H1 (cell line): ENCODE measurements at regions not wholly inside any gene's neighbourhood (a gene's known extent, or its start where the extent isn't known, plus 50 kb on each side); places are given as distances from the start of the nearest gene placed in this dataset.
A peak's percentile ranks its signal among the peaks of the same experiment; 100 is the strongest.

Experiments used
- CTCF ChIA-PET: fragments of 300-600 bp; sonication (Branson Sonifier 250); formaldehyde crosslinking; loops from one replicate; lab custom pipeline; 2021; ENCODE audit not compliant: partially characterized antibody; lab: Charles Lee
- POLR2A ChIA-PET: fragments of 300-600 bp; sonication (Branson Sonifier 250); formaldehyde crosslinking; loops from one replicate; lab custom pipeline; 2021; ENCODE audit warnings: inconsistent platforms; ENCODE audit not compliant: partially characterized antibody; lab: Charles Lee
- DNase-seq, 2 experiments: peaks; one replicate each; pipeline versions ENCODE4 v3.0.0 to v3.0.0-alpha.2; 2010 to 2022; ENCODE audit warnings: low spot score in 2 of 2, low read depth in 1 of 2, mixed read lengths in 1 of 2
- FAIRE-seq: peaks from 2 replicates; lab custom pipeline; 2011; peaks lifted over from hg19 to GRCh38; lab: Jason Lieb, UNC
- H2AFZ ChIP-seq: 2 replicates; pipeline ENCODE4 v1.8.1; 2012; ENCODE audit warnings: low read length, inconsistent platforms
- H2AK5ac ChIP-seq: 2 replicates; pipeline ENCODE4 v1.6.1; 2013; ENCODE audit warnings: low read depth, low read length
- H2BK120ac ChIP-seq: replicated peaks from 2 replicates; pipeline ENCODE3; 2013; ENCODE audit warnings: low read depth, low read length, inconsistent platforms
- H2BK12ac ChIP-seq: 2 replicates; pipeline ENCODE4 v1.6.1; 2013; ENCODE audit warnings: low read depth, low read length
- H2BK15ac ChIP-seq: 2 replicates; pipeline ENCODE4 v1.6.1; 2013; ENCODE audit warnings: low read length
- H2BK20ac ChIP-seq: 2 replicates; pipeline ENCODE4 v1.6.1; 2013; ENCODE audit warnings: low read length
- H2BK5ac ChIP-seq: 2 replicates; pipeline ENCODE4 v1.6.1; 2013; ENCODE audit warnings: low read depth, low read length
- H3K14ac ChIP-seq: 2 replicates; pipeline ENCODE4 v1.6.1; 2013; ENCODE audit warnings: inconsistent platforms; ENCODE audit not compliant: insufficient read length
- H3K18ac ChIP-seq: 2 replicates; pipeline ENCODE4 v1.6.1; 2013; ENCODE audit warnings: low read length; ENCODE audit errors: extremely low read depth
- H3K23ac ChIP-seq: 2 replicates; pipeline ENCODE4 v1.6.1; 2013; ENCODE audit warnings: inconsistent platforms; ENCODE audit not compliant: insufficient read length
- H3K23me2 ChIP-seq: 2 replicates; pipeline ENCODE4 v1.6.1; 2013; ENCODE audit warnings: low read depth, low read length
- H3K27ac ChIP-seq: 2 replicates; pipeline ENCODE4 v1.6.1; 2011; ENCODE audit warnings: low read depth, low read length, inconsistent platforms
- H3K27me3 ChIP-seq, 4 experiments: replicated peaks in 1 of 4; 1 replicate in 1 of 4; 2 replicates in 3 of 4; pipeline versions ENCODE4 v1.6.1 to v1.8.1; 2011 to 2013; ENCODE audit warnings: low read length in 3 of 4, mild to moderate bottlenecking in 3 of 4, inconsistent platforms in 2 of 4, mixed read lengths in 2 of 4, moderate library complexity in 1 of 4; ENCODE audit not compliant: control insufficient read depth in 3 of 4, insufficient read depth in 3 of 4; ENCODE audit errors: extremely low read depth in 1 of 4
- H3K36me3 ChIP-seq, 4 experiments: 2 replicates each; pipeline versions ENCODE4 v1.6.1 to v1.8.1; 2011 to 2013; ENCODE audit warnings: mild to moderate bottlenecking in 4 of 4, low read length in 3 of 4, moderate library complexity in 2 of 4, control low read depth in 1 of 4, inconsistent platforms in 1 of 4; ENCODE audit not compliant: insufficient read depth in 4 of 4, control insufficient read depth in 2 of 4
- H3K4ac ChIP-seq: replicated peaks from 2 replicates; pipeline ENCODE3; 2013; ENCODE audit warnings: low read length, low read depth, mixed read lengths, inconsistent platforms; ENCODE audit not compliant: insufficient read length
- H3K4me1 ChIP-seq, 4 experiments: replicated peaks in 1 of 4; 1 replicate in 1 of 4; 2 replicates in 3 of 4; pipeline versions ENCODE4 v1.6.1 to v1.8.1; 2011 to 2013; ENCODE audit warnings: low read length in 3 of 4, inconsistent platforms in 2 of 4, mixed read lengths in 1 of 4; ENCODE audit not compliant: insufficient read depth in 4 of 4, control insufficient read depth in 3 of 4
- H3K4me2 ChIP-seq, 2 experiments: 2 replicates each; pipeline versions ENCODE4 v1.6.1 to v1.8.1; 2011 to 2013; ENCODE audit warnings: low read depth in 2 of 2, low read length in 2 of 2, control low read depth in 1 of 2, inconsistent platforms in 1 of 2, mild to moderate bottlenecking in 1 of 2; ENCODE audit not compliant: insufficient read depth in 1 of 2
- H3K4me3 ChIP-seq, 4 experiments: fragments of 200-600, 300-600 bp in 1 of 4; sonication (generic), shearing (Covaris generic), sonication (Bioruptor Twin) in 1 of 4; 2 replicates each; pipeline versions ENCODE4 v1.5.1 to v1.8.1; 2011 to 2016; ENCODE audit warnings: low read length in 4 of 4, low read depth in 3 of 4, control low read depth in 2 of 4, inconsistent platforms in 2 of 4, mild to moderate bottlenecking in 2 of 4, mixed read lengths in 1 of 4, moderate library complexity in 1 of 4; ENCODE audit not compliant: insufficient read depth in 2 of 4; ENCODE audit errors: extremely low read depth in 1 of 4
- H3K56ac ChIP-seq: replicated peaks from 2 replicates; pipeline ENCODE3; 2013; ENCODE audit warnings: low read depth, mild to moderate bottlenecking, mixed read lengths, low read length, inconsistent platforms; ENCODE audit not compliant: insufficient read length
- H3K79me1 ChIP-seq: 2 replicates; pipeline ENCODE4 v1.6.1; 2013; ENCODE audit warnings: low read depth, low read length, control low read depth
- H3K79me2 ChIP-seq, 2 experiments: 2 replicates each; pipeline versions ENCODE4 v1.6.1 to v1.8.1; 2012 to 2013; ENCODE audit warnings: low read length in 2 of 2, mild to moderate bottlenecking in 2 of 2, inconsistent platforms in 1 of 2; ENCODE audit not compliant: insufficient read depth in 2 of 2, control insufficient read depth in 1 of 2
- H3K9ac ChIP-seq, 4 experiments: replicated peaks in 1 of 4; 1 replicate in 1 of 4; 2 replicates in 3 of 4; pipeline versions ENCODE4 v1.6.1 to v1.8.1; 2011 to 2013; ENCODE audit warnings: low read depth in 3 of 4, low read length in 3 of 4, control low read depth in 2 of 4, mild to moderate bottlenecking in 2 of 4, moderate library complexity in 2 of 4, inconsistent platforms in 1 of 4; ENCODE audit errors: extremely low read depth in 1 of 4
- H3K9me3 ChIP-seq, 2 experiments: 2 replicates each; pipeline versions ENCODE4 v1.6.1 to v1.8.1; 2012 to 2013; ENCODE audit warnings: mild to moderate bottlenecking in 2 of 2, moderate library complexity in 2 of 2, control low read depth in 1 of 2, inconsistent platforms in 1 of 2, low read depth in 1 of 2, low read length in 1 of 2, mixed read lengths in 1 of 2; ENCODE audit not compliant: insufficient read depth in 2 of 2
- H4K20me1 ChIP-seq, 2 experiments: replicated peaks in 1 of 2; 2 replicates each; pipeline versions ENCODE3 to v1.8.1; 2011 to 2013; ENCODE audit warnings: inconsistent platforms in 2 of 2, low read length in 2 of 2, mild to moderate bottlenecking in 1 of 2; ENCODE audit not compliant: insufficient read depth in 2 of 2, control insufficient read depth in 1 of 2
- H4K5ac ChIP-seq: 2 replicates; pipeline ENCODE4 v1.6.1; 2013; ENCODE audit warnings: low read length, low read depth, mixed read lengths, inconsistent platforms; ENCODE audit not compliant: insufficient read length
- H4K8ac ChIP-seq: 2 replicates; pipeline ENCODE4 v1.8.0; 2013; ENCODE audit warnings: mild to moderate bottlenecking, moderate library complexity, low read length, inconsistent platforms; ENCODE audit not compliant: insufficient read depth; ENCODE audit errors: extremely low read depth
- H4K91ac ChIP-seq: replicated peaks from 2 replicates; pipeline ENCODE3; 2013; ENCODE audit warnings: low read length, mixed read lengths, inconsistent platforms; ENCODE audit not compliant: insufficient read length
- BCL11A ChIP-seq, 2 experiments: IDR thresholded peaks; one replicate each; pipeline ENCODE4 v1.6.1; 2011; ENCODE audit warnings: low read depth in 2 of 2, low read length in 2 of 2, mild to moderate bottlenecking in 2 of 2
- CTCF ChIP-seq, 3 experiments: IDR thresholded peaks; 1 replicate in 2 of 3; 2 replicates in 1 of 3; pipeline versions ENCODE4 v1.5.1 to v1.6.1; 2011; ENCODE audit warnings: low read length in 3 of 3, mild to moderate bottlenecking in 3 of 3, inconsistent platforms in 2 of 3, low read depth in 1 of 3, moderate library complexity in 1 of 3; ENCODE audit not compliant: insufficient read depth in 1 of 3; ENCODE audit errors: control extremely low read depth in 1 of 3
- HDAC2 ChIP-seq, 2 experiments: fragments of 300-600 bp in 1 of 2; sonication (generic) in 1 of 2; IDR thresholded peaks; 2 replicates each; pipeline ENCODE4 v1.6.1; 2011 to 2012; ENCODE audit warnings: low read depth in 2 of 2, low read length in 2 of 2, mild to moderate bottlenecking in 2 of 2, moderate library complexity in 2 of 2, borderline replicate concordance in 1 of 2, inconsistent platforms in 1 of 2
- RAD21 ChIP-seq, 2 experiments: IDR thresholded peaks in 1 of 2; conservative IDR thresholded peaks in 1 of 2; 2 replicates each; pipeline ENCODE4 v1.6.1; 2011; ENCODE audit warnings: low read depth in 2 of 2, low read length in 2 of 2, improper control_type of control experiment in 1 of 2, inconsistent platforms in 1 of 2, mild to moderate bottlenecking in 1 of 2, moderate library complexity in 1 of 2
- SIRT6 ChIP-seq: IDR thresholded peaks from one replicate; pipeline ENCODE4 v1.7.1; 2012; ENCODE audit warnings: low read length, inconsistent platforms
- TCF12 ChIP-seq: IDR thresholded peaks from 2 replicates; pipeline ENCODE4 v1.6.1; 2011; ENCODE audit warnings: low read depth, mild to moderate bottlenecking, low read length
- WGBS, 2 experiments: shearing (Covaris generic) in 1 of 2; methylation state at CpG; one replicate each; pipeline versions ENCODE4 v1.1.6 to v1.1.7; 2013 to 2015; ENCODE audit warnings: low lambda C conversion rate in 2 of 2, mixed read lengths in 2 of 2, inconsistent platforms in 1 of 2, low coverage in 1 of 2, missing lambda C conversion rate in 1 of 2; ENCODE audit not compliant: insufficient replicate concordance in 2 of 2, insufficient coverage in 1 of 2, insufficient read length in 1 of 2; ENCODE audit errors: extremely low coverage in 1 of 2, missing lambda C conversion rate in 1 of 2; 5-methylcytosine and 5-hydroxymethylcytosine counted together

- no peaks in the 10 kb centered on the region for H4K20me1 ChIP-seq
- H3K9me3 ChIP-seq = no peaks in the 10 kb centered on the region
- no peak overlapping the region for H4K8ac ChIP-seq
- no peak overlapping the region for H3K23ac ChIP-seq
- no peak overlapping the region for H2BK120ac ChIP-seq
- no peak overlapping the region for H3K4ac ChIP-seq
- H3K79me2 ChIP-seq = no peaks in the 10 kb centered on the region
- no peak overlapping the region for H3K27ac ChIP-seq
- no peak overlapping the region for H2BK5ac ChIP-seq
- peak; percentile 88 for FAIRE-seq
- WGBS, 2 experiments = 42% methylated on average over 5 of the region's 5 CpGs; no CpG with 5 or more reads in 1 of the 2 experiments
- no peak overlapping the region for H3K56ac ChIP-seq
- H4K91ac ChIP-seq = no peak overlapping the region
- no peaks in the 10 kb centered on the region for H3K79me1 ChIP-seq
- no peak overlapping the region for H4K5ac ChIP-seq
- H2AK5ac ChIP-seq = no peak overlapping the region
- no peak overlapping the region for H2AFZ ChIP-seq
- POLR2A ChIA-PET = no interaction called here
- no peak overlapping the region for H2BK12ac ChIP-seq
- H3K27me3 ChIP-seq = no peaks in the 10 kb centered on the region
- no peak overlapping the region for H3K4me3 ChIP-seq
- CTCF ChIA-PET = interaction anchor here (0.6 to 7.0 kb wide), 34 partner anchors 9 to 867 kb away, joined by 3 to 73 read pairs (median 5); no protein-coding TSS in a partner anchor
- no peaks in the 10 kb centered on the region for H3K4me1 ChIP-seq
- no peak overlapping the region for H3K4me2 ChIP-seq
- TF ChIP-seq TCF12 (no peak), CTCF (IDR thresholded peaks at IDR 0.05; ENCODE audit: control extremely low read depth in 1 of 3, insufficient read depth in 1 of 3, low read depth in 1 of 3, low read length in 3 of 3) (peak in 2 of 3 experiments; percentile 70 to 78; a peak in 3 of 4 replicates), RAD21 (IDR thresholded peaks at IDR 0.05 in 1 of 2, conservative IDR thresholded peaks at IDR 0.05 in 1 of 2; ENCODE audit: low read depth in 2 of 2, low read length in 2 of 2) (peak; percentile 89), BCL11A (IDR thresholded peaks at IDR 0.05; ENCODE audit: low read depth in 2 of 2, low read length in 2 of 2) (no peak), SIRT6 (no peak), HDAC2 (IDR thresholded peaks at IDR 0.05; ENCODE audit: borderline replicate concordance in 1 of 2, low read depth in 2 of 2, low read length in 2 of 2) (no peak)
- TF ChIP-seq, all 59 proteins: peak for 2
- no peaks in the 10 kb centered on the region for H3K36me3 ChIP-seq
- no peak overlapping the region for H2BK20ac ChIP-seq
- no peak overlapping the region for H2BK15ac ChIP-seq
- H3K9ac ChIP-seq = no peak overlapping the region
- H3K14ac ChIP-seq = no peak overlapping the region
- no peaks in the 10 kb centered on the region for H3K23me2 ChIP-seq
- no peak overlapping the region for H3K18ac ChIP-seq
- DNase-seq = no peak
Observed at GRCh38 chr4:74675673-74676279, 118.5 kb downstream of the BTC start.
